Astrocyte (in vitro differentiated cells and primary cell): ENCODE measurements at regions not wholly inside any gene's neighbourhood (a gene's known extent, or its start where the extent isn't known, plus 50 kb on each side); places are given as distances from the start of the nearest gene placed in this dataset.
A peak's percentile ranks its signal among the peaks of the same experiment; 100 is the strongest.
"Not testable (repeated sequence)": the region's sequence is repeated elsewhere in the genome, so short reads cannot be mapped to it uniquely, and the experiment has no call there.

Source experiments
- DNase-seq: peaks from one replicate; pipeline ENCODE4 v3.0.0-alpha.2; 2010; ENCODE audit warnings: low read depth
- FAIRE-seq: peaks from 2 replicates; lab custom pipeline; 2011; peaks lifted over from hg19 to GRCh38; lab: Jason Lieb, UNC
- H2AFZ ChIP-seq: 2 replicates; pipeline ENCODE4 v1.6.0; 2012; ENCODE audit warnings: low read depth, low read length, inconsistent platforms
- H3K27ac ChIP-seq: 2 replicates; pipeline ENCODE4 v1.5.1; 2011; ENCODE audit warnings: low read depth, low read length, inconsistent platforms
- H3K27me3 ChIP-seq: 2 replicates; pipeline ENCODE4 v1.6.0; 2011; ENCODE audit warnings: low read length, inconsistent platforms; ENCODE audit not compliant: insufficient read depth
- H3K36me3 ChIP-seq: 2 replicates; pipeline ENCODE4 v1.5.1; 2011; ENCODE audit warnings: low read length, inconsistent platforms; ENCODE audit not compliant: insufficient read depth
- H3K4me1 ChIP-seq: 2 replicates; pipeline ENCODE4 v1.5.1; 2011; ENCODE audit warnings: low read length, inconsistent platforms; ENCODE audit not compliant: insufficient read depth
- H3K4me2 ChIP-seq: 2 replicates; pipeline ENCODE4 v1.6.0; 2012; ENCODE audit warnings: low read length, inconsistent platforms
- H3K4me3 ChIP-seq: 2 replicates; pipeline ENCODE4 v1.5.1; 2011; ENCODE audit warnings: low read depth, mild to moderate bottlenecking, low read length, inconsistent platforms; ENCODE audit not compliant: insufficient read depth
- H3K79me2 ChIP-seq: 2 replicates; pipeline ENCODE4 v1.6.0; 2012; ENCODE audit warnings: mild to moderate bottlenecking, low read length, inconsistent platforms; ENCODE audit not compliant: insufficient read depth
- H3K9ac ChIP-seq: 2 replicates; pipeline ENCODE4 v1.6.0; 2012; ENCODE audit warnings: mild to moderate bottlenecking, low read length, inconsistent platforms
- H3K9me3 ChIP-seq: 2 replicates; pipeline ENCODE4 v1.5.1; 2012; ENCODE audit warnings: low read depth, mild to moderate bottlenecking, low read length, inconsistent platforms; ENCODE audit not compliant: insufficient read depth
- H4K20me1 ChIP-seq: 2 replicates; pipeline ENCODE4 v1.6.0; 2012; ENCODE audit warnings: low read length, inconsistent platforms; ENCODE audit not compliant: insufficient read depth
- H3K27ac Mint-ChIP-seq: one replicate; pipeline ENCODE4 v1.8.0; 2021; ENCODE audit warnings: mild to moderate bottlenecking, mixed read lengths; ENCODE audit not compliant: unreplicated experiment
- H3K27me3 Mint-ChIP-seq: one replicate; pipeline ENCODE4 v1.8.0; 2021; ENCODE audit warnings: low read depth, mixed read lengths; ENCODE audit not compliant: unreplicated experiment
- H3K36me3 Mint-ChIP-seq: one replicate; pipeline ENCODE4 v1.8.0; 2021; ENCODE audit warnings: low read depth, mixed read lengths; ENCODE audit not compliant: unreplicated experiment
- H3K4me1 Mint-ChIP-seq: one replicate; pipeline ENCODE4 v1.8.0; 2021; ENCODE audit warnings: low read depth, mixed read lengths; ENCODE audit not compliant: unreplicated experiment
- H3K4me3 Mint-ChIP-seq: one replicate; pipeline ENCODE4 v1.8.0; 2021; ENCODE audit warnings: mild to moderate bottlenecking, moderate library complexity, mixed read lengths; ENCODE audit not compliant: unreplicated experiment
- H3K9me3 Mint-ChIP-seq: one replicate; pipeline ENCODE4 v1.8.0; 2021; ENCODE audit warnings: mild to moderate bottlenecking, mixed read lengths; ENCODE audit not compliant: unreplicated experiment
- CTCF ChIP-seq: IDR thresholded peaks from 2 replicates; pipeline ENCODE4 v1.5.1; 2011; ENCODE audit warnings: low read depth, mild to moderate bottlenecking, inconsistent platforms, low read length, moderate library complexity; ENCODE audit not compliant: insufficient read depth
- EZH2 ChIP-seq: IDR thresholded peaks from 2 replicates; pipeline ENCODE4 v1.6.1; 2012; ENCODE audit warnings: mild to moderate bottlenecking, low read length, inconsistent platforms; ENCODE audit not compliant: insufficient read depth

GRCh38 chr2:84223191-84223590 is 235.9 kb downstream of the SUCLG1 start:
- TF ChIP-seq EZH2 (no peak), CTCF (no peak)
- Histone ChIP-seq H3K79me2 (no peaks in the 10 kb centered on the region), H2AFZ (no peak overlapping the region), H3K27me3 (no peaks in the 10 kb centered on the region), H3K4me3 (no peak overlapping the region), H3K36me3 (no peaks in the 10 kb centered on the region), H3K27ac (peak overlapping the region; percentile 19), H3K9ac (no peak overlapping the region), H4K20me1 (no peaks in the 10 kb centered on the region), H3K9me3 (no peaks in the 10 kb centered on the region), H3K4me2 (no peak overlapping the region), H3K4me1 (no peaks in the 10 kb centered on the region)
- peak overlapping the region; percentile 95 for H3K27ac Mint-ChIP-seq
- no peak for FAIRE-seq
- no peaks in the 10 kb centered on the region for H3K36me3 Mint-ChIP-seq
- H3K9me3 Mint-ChIP-seq: peaks cover 5% of the 10 kb centered on the region
- H3K4me1 Mint-ChIP-seq: peaks cover 30% of the 10 kb centered on the region
- peak; percentile 6 for DNase-seq
- H3K4me3 Mint-ChIP-seq: no peak overlapping the region
- no peaks in the 10 kb centered on the region for H3K27me3 Mint-ChIP-seq

GRCh38 chr2:84221102-84221501 is 238.0 kb downstream of the SUCLG1 start:
- Mint-ChIP-seq H3K4me1 (peaks cover 30% of the 10 kb centered on the region), H3K27ac (peak overlapping the region; percentile 12)
- not testable (repeated sequence) for H3K9me3 Mint-ChIP-seq, H3K4me1 ChIP-seq, H3K27me3 Mint-ChIP-seq, H3K79me2 ChIP-seq, H3K4me2 ChIP-seq, H3K4me3 ChIP-seq, H3K9me3 ChIP-seq, H3K27me3 ChIP-seq, H2AFZ ChIP-seq, FAIRE-seq, H3K9ac ChIP-seq, H3K36me3 ChIP-seq, H4K20me1 ChIP-seq, DNase-seq, H3K27ac ChIP-seq, H3K36me3 Mint-ChIP-seq, H3K4me3 Mint-ChIP-seq

- H2AFZ ChIP-seq: no peak overlapping the region
- no peaks in the 10 kb centered on the region for H3K4me1 ChIP-seq
- no peaks in the 10 kb centered on the region for H3K79me2 ChIP-seq
- peaks cover 2% of the 10 kb centered on the region for H3K9me3 Mint-ChIP-seq
- H3K27ac ChIP-seq: no peak overlapping the region
- H3K9me3 ChIP-seq: no peaks in the 10 kb centered on the region
- no peaks in the 10 kb centered on the region for H4K20me1 ChIP-seq
- H3K36me3 ChIP-seq: no peaks in the 10 kb centered on the region
- H3K36me3 Mint-ChIP-seq: no peaks in the 10 kb centered on the region
- peaks cover 5% of the 10 kb centered on the region for H3K27me3 Mint-ChIP-seq
- TF ChIP-seq EZH2: no peak
- no peak for TF ChIP-seq CTCF
- DNase-seq (no peak), FAIRE-seq (no peak)
- no peak overlapping the region for H3K4me2 ChIP-seq
- no peak overlapping the region for H3K27ac Mint-ChIP-seq
- no peaks in the 10 kb centered on the region for H3K27me3 ChIP-seq
- H3K4me1 Mint-ChIP-seq: peaks cover 17% of the 10 kb centered on the region
- H3K4me3 Mint-ChIP-seq: no peak overlapping the region
- no peak overlapping the region for H3K9ac ChIP-seq
- no peak overlapping the region for H3K4me3 ChIP-seq
These were observed 241.6 kb downstream of the SUCLG1 start for GRCh38 chr2:84217456-84217855.
